Hepatocyte (in vitro differentiated cells): ENCODE measurements at regions not wholly inside any gene's neighbourhood (a gene's known extent, or its start where the extent isn't known, plus 50 kb on each side); places are given as distances from the start of the nearest gene placed in this dataset.
"Not testable (repeated sequence)": the region's sequence is repeated elsewhere in the genome, so short reads cannot be mapped to it uniquely, and the experiment has no call there.

Source experiments
- DNase-seq: peaks from one replicate; pipeline ENCODE4 v3.0.0-alpha.2; 2016; ENCODE audit warnings: low spot score
- H2AFZ ChIP-seq: fragments of 200-600 bp; sonication (generic); 2 replicates; pipeline ENCODE4 v1.6.0; 2016; ENCODE audit warnings: antibody characterized with exemption, mild to moderate bottlenecking
- H3K27ac ChIP-seq: fragments of 200-600 bp; sonication (generic); 2 replicates; pipeline ENCODE4 v1.5.1; 2016; ENCODE audit warnings: mild to moderate bottlenecking
- H3K27me3 ChIP-seq: fragments of 200-600 bp; sonication (generic); 2 replicates; pipeline ENCODE4 v1.6.1; 2016
- H3K36me3 ChIP-seq: fragments of 200-600 bp; sonication (generic); replicated peaks from 2 replicates; pipeline ENCODE4 v1.5.1; 2016; ENCODE audit warnings: low read depth; ENCODE audit not compliant: insufficient read depth
- H3K4me1 ChIP-seq: fragments of 200-600 bp; sonication (generic); 2 replicates; pipeline ENCODE4 v1.5.1; 2016; ENCODE audit warnings: mild to moderate bottlenecking, moderate library complexity; ENCODE audit not compliant: insufficient read depth
- H3K4me2 ChIP-seq: fragments of 200-600 bp; sonication (generic); 2 replicates; pipeline ENCODE4 v1.6.0; 2016
- H3K4me3 ChIP-seq: fragments of 200-600 bp; sonication (generic); 2 replicates; pipeline ENCODE4 v1.5.1; 2016; ENCODE audit warnings: mild to moderate bottlenecking
- H3K79me2 ChIP-seq: fragments of 200-600 bp; sonication (generic); 2 replicates; pipeline ENCODE4 v1.6.0; 2017; ENCODE audit warnings: mild to moderate bottlenecking
- H3K9me2 ChIP-seq: fragments of 200-600 bp; sonication (generic); replicated peaks from 2 replicates; pipeline ENCODE4 v1.6.0; 2017; ENCODE audit warnings: mild to moderate bottlenecking; ENCODE audit not compliant: insufficient read depth
- H3K9me3 ChIP-seq: fragments of 200-600 bp; sonication (generic); 2 replicates; pipeline ENCODE4 v1.5.1; 2016; ENCODE audit warnings: low read depth, mild to moderate bottlenecking
- H4K20me1 ChIP-seq: fragments of 200-600 bp; sonication (generic); 2 replicates; pipeline ENCODE4 v1.6.0; 2016; ENCODE audit warnings: mild to moderate bottlenecking; ENCODE audit not compliant: insufficient read depth, poor library complexity, severe bottlenecking
- CTCF ChIP-seq: fragments of 200-600 bp; sonication (generic); IDR thresholded peaks from 2 replicates; pipeline ENCODE4 v1.5.1; 2016; ENCODE audit warnings: antibody characterized with exemption, mild to moderate bottlenecking; ENCODE audit not compliant: poor library complexity
- EZH2 ChIP-seq: fragments of 200-600 bp; sonication (generic); IDR thresholded peaks from 2 replicates; pipeline ENCODE4 v1.6.1; 2016; ENCODE audit warnings: antibody characterized with exemption, mild to moderate bottlenecking, borderline replicate concordance
- EZH2phosphoT487 ChIP-seq: fragments of 200-600 bp; sonication (generic); IDR thresholded peaks from one replicate; pipeline ENCODE4 v1.6.1; 2018; ENCODE audit warnings: antibody characterized with exemption, mild to moderate bottlenecking, low read depth, moderate library complexity; ENCODE audit not compliant: unreplicated experiment, severe bottlenecking
- WGBS: methylation state at CpG from one replicate; pipeline ENCODE4 v1.1.6; 2016; ENCODE audit warnings: low lambda C conversion rate; ENCODE audit errors: missing lambda C conversion rate; 5-methylcytosine and 5-hydroxymethylcytosine counted together

- no peak overlapping the region for H2AFZ ChIP-seq
Observed at GRCh38 chr9:28503573-28503972, 930.3 kb upstream of the C9orf72 start.

GRCh38 chr9:28518439-28518838 is 945.2 kb upstream of the C9orf72 start:
- H3K4me2 ChIP-seq: no peak overlapping the region
- no peak overlapping the region for H2AFZ ChIP-seq
- DNase-seq: no peak
- no peak overlapping the region for H3K27ac ChIP-seq
- no peaks in the 10 kb centered on the region for H3K79me2 ChIP-seq
- no peaks in the 10 kb centered on the region for H4K20me1 ChIP-seq
- no peaks in the 10 kb centered on the region for H3K9me3 ChIP-seq
- no peaks in the 10 kb centered on the region for H3K27me3 ChIP-seq
- no peaks in the 10 kb centered on the region for H3K9me2 ChIP-seq
- no peak overlapping the region for H3K4me3 ChIP-seq
- H3K36me3 ChIP-seq: no peaks in the 10 kb centered on the region
- WGBS: 65% methylated on average over 3 of the region's 3 CpGs
- no peaks in the 10 kb centered on the region for H3K4me1 ChIP-seq
- TF ChIP-seq EZH2: no peak
- TF ChIP-seq CTCF: no peak
- TF ChIP-seq EZH2phosphoT487: no peak

More at GRCh38 chr9:28503573-28503972, 930.3 kb upstream of the C9orf72 start:
- no peaks in the 10 kb centered on the region for H3K4me1 ChIP-seq
- H4K20me1 ChIP-seq: no peaks in the 10 kb centered on the region
- no peak for TF ChIP-seq EZH2phosphoT487
- TF ChIP-seq CTCF: no peak
- no peak for TF ChIP-seq EZH2
- 53% methylated on average over 4 of the region's 4 CpGs for WGBS
- no peaks in the 10 kb centered on the region for H3K27me3 ChIP-seq
- no peak overlapping the region for H3K27ac ChIP-seq
- no peak overlapping the region for H3K4me2 ChIP-seq
- H3K9me2 ChIP-seq: peaks cover under 1% of the 10 kb centered on the region
- no peaks in the 10 kb centered on the region for H3K79me2 ChIP-seq
- no peak overlapping the region for H3K4me3 ChIP-seq
- H3K9me3 ChIP-seq: no peaks in the 10 kb centered on the region
- no peaks in the 10 kb centered on the region for H3K36me3 ChIP-seq
- no peak for DNase-seq

GRCh38 chr9:28524309-28524708 is 951.0 kb upstream of the C9orf72 start:
- H3K4me2 ChIP-seq, DNase-seq, H2AFZ ChIP-seq, H3K4me3 ChIP-seq, H3K36me3 ChIP-seq, H3K4me1 ChIP-seq, H3K9me3 ChIP-seq, H4K20me1 ChIP-seq, H3K9me2 ChIP-seq, H3K27me3 ChIP-seq, H3K27ac ChIP-seq, H3K79me2 ChIP-seq: not testable (repeated sequence)
- WGBS: 90% methylated on average over 6 of the region's 6 CpGs

GRCh38 chr9:28528049-28528448 is 954.8 kb upstream of the C9orf72 start:
- H3K79me2 ChIP-seq: no peaks in the 10 kb centered on the region
- TF ChIP-seq CTCF (no peak), EZH2 (no peak), EZH2phosphoT487 (no peak)
- H3K27ac ChIP-seq: no peak overlapping the region
- H3K4me1 ChIP-seq: no peaks in the 10 kb centered on the region
- WGBS: 97% methylated on average over 1 of the region's 1 CpG
- H3K36me3 ChIP-seq: no peaks in the 10 kb centered on the region
- H3K27me3 ChIP-seq: no peaks in the 10 kb centered on the region
- H4K20me1 ChIP-seq: no peaks in the 10 kb centered on the region
- no peak for DNase-seq
- no peak overlapping the region for H2AFZ ChIP-seq
- H3K4me3 ChIP-seq: no peak overlapping the region
- H3K4me2 ChIP-seq: no peak overlapping the region
- H3K9me3 ChIP-seq: no peaks in the 10 kb centered on the region
- no peaks in the 10 kb centered on the region for H3K9me2 ChIP-seq
